Lower leg skin (tissue), 4 donors: ENCODE measurements at regions not wholly inside any gene's neighbourhood (a gene's known extent, or its start where the extent isn't known, plus 50 kb on each side); places are given as distances from the start of the nearest gene placed in this dataset.

Source experiments
- DNase-seq, 2 donors: peaks; one replicate each; pipeline ENCODE4 v3.0.0-alpha.2; 2019; ENCODE audit warnings: low spot score in 2 of 2
- H3K4me3 ChIP-seq: fragments of 200-600 bp; sonication (generic); 2 replicates; pipeline ENCODE4 v1.5.1; 2017; ENCODE audit warnings: mild to moderate bottlenecking, low read depth; ENCODE audit not compliant: poor library complexity, severe bottlenecking
- CTCF ChIP-seq, 3 donors: fragments of 450-650 bp; IDR thresholded peaks; one replicate each; pipeline ENCODE4 v1.5.1; 2016; ENCODE audit warnings: antibody characterized with exemption in 3 of 3, mild to moderate bottlenecking in 3 of 3, moderate library complexity in 2 of 3
- POLR2A ChIP-seq, 2 donors: fragments of 450-650 bp; IDR thresholded peaks; one replicate each; pipeline ENCODE4 v1.6.1; 2016 to 2017; ENCODE audit warnings: antibody characterized with exemption in 2 of 2, mild to moderate bottlenecking in 1 of 2, moderate library complexity in 1 of 2
- WGBS, 2 donors: methylation state at CpG; one replicate each; pipeline ENCODE4 v1.1.5; 2018; 5-methylcytosine and 5-hydroxymethylcytosine counted together
- intact Hi-C: fragments of 100-400 bp; cut with DNase I; formaldehyde crosslinking; loops from one replicate; pipeline ENCODE4 v1.15.0; 2023; ENCODE audit warnings: low total_unique reads

- H3K4me3 ChIP-seq = no peak overlapping the region
- intact Hi-C loops = no loop called here
- no peak for TF ChIP-seq POLR2A (IDR thresholded peaks at IDR 0.05)
- no peak for TF ChIP-seq CTCF (IDR thresholded peaks at IDR 0.05)
- 47 to 55% methylated on average over 5 of the region's 5 CpGs for WGBS, 2 donors
- no peak for DNase-seq
Measured at GRCh38 chr20:46797206-46797605, 87.8 kb downstream of the SLC2A10 start.

- no peak for DNase-seq
- intact Hi-C loops = no loop called here
- H3K4me3 ChIP-seq = no peak overlapping the region
- TF ChIP-seq CTCF (IDR thresholded peaks at IDR 0.05) (no peak), POLR2A (IDR thresholded peaks at IDR 0.05) (no peak)
- 61 to 64% methylated on average over 6 of the region's 6 CpGs for WGBS, 2 donors
Measured at GRCh38 chr20:46798430-46798829, 89.0 kb downstream of the SLC2A10 start.

GRCh38 chr20:46799781-46800408 lies 90.4 kb downstream of the SLC2A10 start:
- DNase-seq = no peak
- TF ChIP-seq CTCF (IDR thresholded peaks at IDR 0.05) = no peak
- TF ChIP-seq POLR2A (IDR thresholded peaks at IDR 0.05) = no peak
- intact Hi-C loops = no loop called here
- no peak overlapping the region for H3K4me3 ChIP-seq
- 44 to 54% methylated on average over 7 of the region's 7 CpGs for WGBS, 2 donors

GRCh38 chr20:46800409-46800804 lies 91.0 kb downstream of the SLC2A10 start:
- TF ChIP-seq CTCF (IDR thresholded peaks at IDR 0.05) = no peak
- no peak for TF ChIP-seq POLR2A (IDR thresholded peaks at IDR 0.05)
- peak in 1 of 2 donors; percentile 34 for DNase-seq
- H3K4me3 ChIP-seq = no peak overlapping the region
- intact Hi-C loops = no loop called here
- 85% methylated on average over 2 of the region's 2 CpGs for WGBS, 2 donors

- TF ChIP-seq CTCF (IDR thresholded peaks at IDR 0.05) = no peak
- no peak for TF ChIP-seq POLR2A (IDR thresholded peaks at IDR 0.05)
- DNase-seq = peak in 1 of 2 donors; percentile 67
- WGBS, 2 donors = 67% methylated on average over 12 of the region's 12 CpGs
- H3K4me3 ChIP-seq = no peak overlapping the region
- intact Hi-C loops = no loop called here
Measured at GRCh38 chr20:46801003-46801702, 91.7 kb downstream of the SLC2A10 start.
